ENCODE measurements at regions not wholly inside any gene's neighbourhood (a gene's known extent, or its start where the extent isn't known, plus 50 kb on each side); places are given as distances from the start of the nearest gene placed in this dataset.

GRCh38 chr2:207248702-207249377 lies 83.1 kb upstream of the KLF7 start:
- TF ChIP-seq CTCF (IDR thresholded peaks at IDR 0.05; ENCODE audit: poor library complexity), result no peak
- TF ChIP-seq EZH2phosphoT487 (IDR thresholded peaks at IDR 0.05; ENCODE audit: low read depth, severe bottlenecking, unreplicated experiment), result no peak
